CD4-positive, alpha-beta T cell treated with Interferon gamma for 1 hour (primary cell): ENCODE measurements at regions not wholly inside any gene's neighbourhood (a gene's known extent, or its start where the extent isn't known, plus 50 kb on each side); places are given as distances from the start of the nearest gene placed in this dataset.
"Not testable (repeated sequence)": the region's sequence is repeated elsewhere in the genome, so short reads cannot be mapped to it uniquely, and the experiment has no call there.

Experiments
- DNase-seq: peaks from one replicate; pipeline ENCODE4 v3.0.0-alpha.2; 2020

- DNase-seq = no peak
These were observed 187.8 kb downstream of the PYDC2 start for GRCh38 chr3:191648787-191649186.

- DNase-seq = no peak
These were observed 188.7 kb downstream of the PYDC2 start for GRCh38 chr3:191649626-191650025.

- DNase-seq = not testable (repeated sequence)
These were observed 197.9 kb downstream of the PYDC2 start for GRCh38 chr3:191658781-191659419.

GRCh38 chr3:191662150-191662549 lies 201.2 kb downstream of the PYDC2 start:
- DNase-seq = not testable (repeated sequence)

- no peak for DNase-seq
These were observed 220.1 kb downstream of the PYDC2 start for GRCh38 chr3:191680989-191681597.

- no peak for DNase-seq
These were observed 222.0 kb downstream of the PYDC2 start for GRCh38 chr3:191682961-191683360.

- no peak for DNase-seq
These were observed 225.7 kb downstream of the PYDC2 start for GRCh38 chr3:191686626-191687025.

- no peak for DNase-seq
These were observed 227.9 kb downstream of the PYDC2 start for GRCh38 chr3:191688756-191689433.

- DNase-seq = not testable (repeated sequence)
These were observed 230.2 kb downstream of the PYDC2 start for GRCh38 chr3:191691184-191691583.

- DNase-seq = no peak
These were observed 234.3 kb downstream of the PYDC2 start for GRCh38 chr3:191695131-191695814.

- DNase-seq = no peak
These were observed 234.8 kb downstream of the PYDC2 start for GRCh38 chr3:191695815-191696153.

- DNase-seq = no peak
These were observed 235.4 kb downstream of the PYDC2 start for GRCh38 chr3:191696348-191696747.

- no peak for DNase-seq
These were observed 238.6 kb downstream of the PYDC2 start for GRCh38 chr3:191699546-191699945.

- no peak for DNase-seq
These were observed 241.2 kb downstream of the PYDC2 start for GRCh38 chr3:191702121-191702520.

GRCh38 chr3:191707817-191708216 lies 246.9 kb downstream of the PYDC2 start:
- no peak for DNase-seq

- DNase-seq = no peak
These were observed 254.6 kb downstream of the PYDC2 start for GRCh38 chr3:191715585-191715984.

- no peak for DNase-seq
These were observed 260.5 kb downstream of the PYDC2 start for GRCh38 chr3:191721390-191721861.

- DNase-seq = no peak
These were observed 261.0 kb downstream of the PYDC2 start for GRCh38 chr3:191721990-191722389.

- no peak for DNase-seq
These were observed 266.4 kb downstream of the PYDC2 start for GRCh38 chr3:191727338-191727737.

- no peak for DNase-seq
These were observed 267.2 kb downstream of the PYDC2 start for GRCh38 chr3:191728186-191728585.

- DNase-seq = no peak
These were observed 276.8 kb downstream of the PYDC2 start for GRCh38 chr3:191737742-191738141.

- no peak for DNase-seq
These were observed 279.7 kb downstream of the PYDC2 start for GRCh38 chr3:191740712-191741111.

GRCh38 chr3:191741847-191742350 lies 280.9 kb downstream of the PYDC2 start:
- not testable (repeated sequence) for DNase-seq
